Thymus (tissue), 11 donors: ENCODE measurements at regions not wholly inside any gene's neighbourhood (a gene's known extent, or its start where the extent isn't known, plus 50 kb on each side); places are given as distances from the start of the nearest gene placed in this dataset.

Experiments
- DNase-seq, 9 donors: peaks; one replicate each; pipeline ENCODE4 v3.0.0-alpha.2; 2013; ENCODE audit warnings: low spot score in 9 of 9, low read depth in 6 of 9, missing footprints in 1 of 9
- H3K27ac ChIP-seq, 2 donors: one replicate each; pipeline ENCODE4 v1.5.1; 2013; ENCODE audit warnings: control low read depth in 1 of 2, low read depth in 1 of 2, low read length in 1 of 2, mild to moderate bottlenecking in 1 of 2, moderate library complexity in 1 of 2
- H3K27me3 ChIP-seq, 2 donors: one replicate each; pipeline ENCODE4 v1.5.1; 2013; ENCODE audit warnings: low read length in 1 of 2; ENCODE audit not compliant: control insufficient read depth in 2 of 2, insufficient read depth in 1 of 2
- H3K36me3 ChIP-seq, 2 donors: one replicate each; pipeline ENCODE4 v1.5.1; 2013; ENCODE audit warnings: low read length in 1 of 2, mild to moderate bottlenecking in 1 of 2, moderate library complexity in 1 of 2; ENCODE audit not compliant: control insufficient read depth in 2 of 2, insufficient read depth in 2 of 2
- H3K4me1 ChIP-seq, 2 donors: one replicate each; pipeline ENCODE4 v1.5.1; 2013; ENCODE audit warnings: low read length in 2 of 2; ENCODE audit not compliant: control insufficient read depth in 2 of 2, insufficient read depth in 2 of 2
- H3K4me3 ChIP-seq, 2 donors: one replicate each; pipeline ENCODE4 v1.5.1; 2013; ENCODE audit warnings: low read length in 2 of 2, control low read depth in 1 of 2, mild to moderate bottlenecking in 1 of 2
- H3K9me3 ChIP-seq, 2 donors: one replicate each; pipeline ENCODE4 v1.5.1; 2013; ENCODE audit warnings: low read length in 1 of 2, mild to moderate bottlenecking in 1 of 2; ENCODE audit not compliant: control insufficient read depth in 2 of 2, insufficient read depth in 1 of 2
- WGBS: extraction: QIAGEN DNeasy Blood & Tissue Kit; methylation state at CpG from one replicate; pipeline ENCODE4 v1.1.7; 2013; 5-methylcytosine and 5-hydroxymethylcytosine counted together
- donor health status: healthy.

DNA sequence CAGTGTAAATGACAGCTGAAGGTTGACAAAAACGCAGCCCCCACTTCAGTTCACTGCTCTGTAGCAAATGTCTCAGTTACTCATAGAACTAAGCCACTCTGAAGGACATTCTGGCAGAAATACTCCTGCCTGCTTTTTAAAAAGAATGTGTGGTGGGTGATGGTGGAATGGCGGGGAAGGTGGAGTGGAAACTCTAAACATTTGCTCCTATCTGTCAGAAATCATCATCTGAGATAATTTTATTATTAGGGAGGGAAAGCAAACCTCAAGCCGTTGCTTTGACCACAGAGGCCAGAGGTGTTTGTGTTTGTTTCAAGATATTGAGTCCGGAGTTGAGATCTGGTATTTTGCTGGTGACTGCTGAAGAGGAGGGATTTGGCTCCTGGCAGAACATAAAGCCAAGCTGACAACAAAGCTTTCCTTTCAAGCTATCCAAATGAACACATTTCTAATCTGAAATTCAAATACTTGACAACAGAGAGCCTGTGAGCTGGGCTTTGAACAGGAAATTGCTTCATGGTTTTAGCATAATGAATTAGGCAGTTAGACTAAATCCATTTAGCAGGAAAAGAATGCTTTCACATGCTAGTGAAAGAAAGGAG lies 362.7 kb downstream of the CSNK1G3 start:
- no peak for DNase-seq
- WGBS = 86% methylated on average over 4 of the region's 4 CpGs
- H3K9me3 ChIP-seq = no peaks in the 10 kb centered on the region
- H3K4me1 ChIP-seq = peaks cover 0 to 13% of the 10 kb centered on the region in 2 donors
- no peaks in the 10 kb centered on the region for H3K27me3 ChIP-seq
- H3K4me3 ChIP-seq = no peak overlapping the region
- no peaks in the 10 kb centered on the region for H3K36me3 ChIP-seq
- H3K27ac ChIP-seq = peak overlapping the region in 1 of 2 donors; percentile 27

DNA sequence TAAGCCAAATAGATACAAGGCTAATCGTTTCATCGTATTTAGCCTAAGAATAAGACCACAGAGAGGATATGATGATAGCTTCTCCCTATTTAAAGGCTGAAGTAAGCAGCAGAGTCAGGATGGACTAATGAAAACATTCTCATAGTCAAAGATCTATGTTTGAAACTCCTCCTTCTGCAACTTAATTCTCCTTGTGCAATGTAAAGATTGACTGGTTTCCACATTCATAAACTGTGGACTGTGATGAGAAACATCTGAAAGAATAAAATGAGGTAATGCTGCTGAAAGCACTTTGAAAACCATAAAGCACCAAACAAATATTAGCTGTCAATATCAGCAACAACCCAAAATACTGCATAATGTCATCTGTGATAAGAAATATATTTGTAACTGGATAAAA lies 361.9 kb downstream of the CSNK1G3 start:
- DNase-seq = no peak
- Histone ChIP-seq H3K27ac (no peak overlapping the region), H3K9me3 (no peaks in the 10 kb centered on the region), H3K4me1 (peaks cover 0 to 13% of the 10 kb centered on the region in 2 donors), H3K4me3 (no peak overlapping the region), H3K36me3 (no peaks in the 10 kb centered on the region), H3K27me3 (no peaks in the 10 kb centered on the region)
- 95% methylated on average over 2 of the region's 2 CpGs for WGBS

DNA sequence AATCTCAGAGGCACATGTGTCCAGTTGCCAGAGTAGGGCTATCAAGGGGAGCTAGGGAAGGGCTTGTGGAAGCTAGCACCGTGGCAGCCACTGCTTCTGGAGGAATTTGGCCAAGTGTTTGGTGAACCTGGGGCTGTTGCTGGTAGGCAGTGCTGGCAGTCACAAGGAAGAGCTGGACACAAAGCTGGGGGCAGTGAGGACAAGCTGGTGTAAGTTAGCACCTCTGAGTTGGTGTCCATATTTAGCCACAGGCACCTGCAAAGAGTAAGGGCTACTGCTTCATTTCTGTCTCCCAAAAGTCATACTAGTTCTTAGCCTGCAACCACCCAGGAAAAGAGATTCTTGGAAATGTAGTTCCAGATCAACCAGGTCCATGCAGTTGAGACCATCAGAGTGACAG lies 359.4 kb downstream of the CSNK1G3 start:
- Histone ChIP-seq H3K4me3 (no peak overlapping the region), H3K4me1 (peaks cover 0 to 13% of the 10 kb centered on the region in 2 donors), H3K9me3 (no peaks in the 10 kb centered on the region), H3K27me3 (no peaks in the 10 kb centered on the region), H3K36me3 (no peaks in the 10 kb centered on the region), H3K27ac (no peak overlapping the region)
- 90% methylated on average over 1 of the region's 1 CpG for WGBS
- DNase-seq = no peak

DNA sequence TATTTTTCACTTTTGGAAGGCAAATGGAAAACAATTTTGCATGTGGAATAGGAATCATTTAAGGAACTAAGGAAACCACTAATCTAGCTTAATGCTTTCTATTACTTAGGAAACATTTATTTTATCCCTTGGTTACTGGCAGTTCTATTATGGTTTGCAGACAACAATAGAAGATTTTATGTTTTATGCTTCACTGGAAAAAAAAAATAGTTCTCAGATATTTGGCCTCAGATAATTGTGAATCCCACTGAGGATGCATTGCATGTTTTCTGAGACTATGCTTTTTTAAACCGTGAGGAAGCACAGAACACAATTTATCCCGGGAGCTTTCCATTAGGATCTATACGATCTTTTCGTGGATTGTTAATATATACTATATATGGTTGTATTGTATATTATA lies 356.9 kb downstream of the CSNK1G3 start:
- no peak overlapping the region for H3K27ac ChIP-seq
- 96% methylated on average over 4 of the region's 4 CpGs for WGBS
- no peak overlapping the region for H3K4me3 ChIP-seq

DNA sequence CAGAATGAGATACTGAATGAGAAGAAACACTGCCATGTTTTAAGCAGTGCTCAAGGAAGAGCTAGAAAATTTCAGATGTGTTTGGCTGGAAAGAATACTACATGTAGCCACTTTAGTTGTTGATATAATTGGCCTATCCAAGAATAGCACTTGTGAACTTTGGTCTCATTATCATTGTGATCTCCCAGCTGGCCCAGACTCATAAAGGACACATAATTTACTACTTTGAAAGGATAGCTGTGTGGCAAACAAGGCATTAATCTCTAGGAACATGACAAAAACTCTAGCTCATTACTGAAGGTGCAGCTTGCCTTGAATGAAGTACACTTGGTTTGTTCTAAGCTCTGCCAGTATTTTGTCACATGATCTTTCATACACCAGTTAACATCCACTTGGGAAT lies 356.3 kb downstream of the CSNK1G3 start:
- no peaks in the 10 kb centered on the region for H3K36me3 ChIP-seq
- DNase-seq = no peak
- H3K4me3 ChIP-seq = no peak overlapping the region
- no peaks in the 10 kb centered on the region for H3K9me3 ChIP-seq
- no peak overlapping the region for H3K27ac ChIP-seq
- H3K4me1 ChIP-seq = no peaks in the 10 kb centered on the region
- H3K27me3 ChIP-seq = no peaks in the 10 kb centered on the region

More for the DNA sequence above, 356.9 kb downstream of the CSNK1G3 start:
- Histone ChIP-seq H3K36me3 (no peaks in the 10 kb centered on the region), H3K9me3 (no peaks in the 10 kb centered on the region), H3K4me1 (no peaks in the 10 kb centered on the region), H3K27me3 (no peaks in the 10 kb centered on the region)
- no peak for DNase-seq

DNA sequence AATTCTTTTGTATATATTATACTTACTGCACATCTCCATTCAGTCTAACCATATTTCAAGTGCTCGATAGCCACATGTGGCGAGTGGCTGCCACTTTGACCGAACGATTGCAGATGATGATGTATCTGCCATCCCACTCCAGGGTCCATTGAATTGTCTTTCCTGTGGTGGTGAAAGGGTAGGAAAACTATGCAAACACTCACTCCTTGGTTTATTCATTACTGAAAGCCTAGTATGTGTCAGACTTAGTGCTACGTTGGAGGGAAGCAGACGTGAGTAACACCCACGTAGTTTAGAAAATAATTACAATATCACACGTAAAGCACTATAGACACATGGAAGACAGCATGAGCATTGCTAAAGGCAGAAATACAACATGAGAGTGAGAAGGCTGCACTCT lies 353.7 kb downstream of the CSNK1G3 start:
- Histone ChIP-seq H3K9me3 (no peaks in the 10 kb centered on the region), H3K36me3 (no peaks in the 10 kb centered on the region), H3K4me1 (no peaks in the 10 kb centered on the region), H3K4me3 (no peak overlapping the region), H3K27ac (no peak overlapping the region), H3K27me3 (no peaks in the 10 kb centered on the region)
- DNase-seq = no peak
- 98% methylated on average over 8 of the region's 8 CpGs for WGBS

DNA sequence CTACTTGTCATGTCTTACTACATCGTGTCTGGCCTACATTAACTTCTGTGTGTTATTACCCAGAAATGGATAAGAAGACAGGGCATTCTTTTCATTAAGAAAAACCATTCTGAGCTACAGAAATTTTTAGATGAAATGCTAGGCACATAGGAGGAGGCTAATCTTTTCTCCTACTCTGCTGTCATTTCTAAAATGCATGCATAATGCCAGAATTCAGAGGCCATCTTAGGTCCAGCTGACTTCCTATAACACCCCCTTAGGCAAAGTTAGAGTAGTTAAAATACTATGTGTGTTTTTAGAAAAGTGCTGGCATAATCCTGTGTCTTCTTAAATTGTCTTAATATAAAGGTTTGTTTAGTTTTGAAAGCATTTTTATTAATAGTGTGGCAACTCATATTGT lies 352.6 kb downstream of the CSNK1G3 start:
- no peak for DNase-seq
- no peak overlapping the region for H3K27ac ChIP-seq
- H3K4me3 ChIP-seq = no peak overlapping the region
- H3K4me1 ChIP-seq = no peaks in the 10 kb centered on the region
- H3K9me3 ChIP-seq = no peaks in the 10 kb centered on the region
- WGBS = 99% methylated on average over 1 of the region's 1 CpG
- no peaks in the 10 kb centered on the region for H3K27me3 ChIP-seq
- H3K36me3 ChIP-seq = no peaks in the 10 kb centered on the region

DNA sequence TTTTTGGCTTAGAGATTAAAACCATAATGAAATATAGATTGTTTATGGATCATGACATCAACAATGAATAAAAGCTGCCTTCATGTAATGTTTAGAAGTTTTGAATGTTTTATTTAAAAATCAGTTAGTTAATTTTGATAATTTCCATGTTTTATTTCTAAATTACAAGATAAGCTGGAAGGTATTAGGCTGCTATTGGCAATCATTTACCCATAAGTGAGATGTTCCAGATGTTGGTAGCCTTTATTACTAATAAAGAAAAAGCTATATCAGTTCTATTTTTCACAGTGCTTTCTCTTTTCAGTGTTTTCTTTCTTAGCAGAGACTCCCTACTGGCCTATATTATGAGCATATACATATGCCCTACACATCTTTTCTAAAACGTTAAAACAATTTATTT lies 347.0 kb downstream of the CSNK1G3 start:
- Histone ChIP-seq H3K27ac (no peak overlapping the region), H3K4me3 (no peak overlapping the region), H3K9me3 (no peaks in the 10 kb centered on the region), H3K27me3 (no peaks in the 10 kb centered on the region), H3K4me1 (no peaks in the 10 kb centered on the region), H3K36me3 (no peaks in the 10 kb centered on the region)
- 92% methylated on average over 1 of the region's 1 CpG for WGBS
- no peak for DNase-seq

DNA sequence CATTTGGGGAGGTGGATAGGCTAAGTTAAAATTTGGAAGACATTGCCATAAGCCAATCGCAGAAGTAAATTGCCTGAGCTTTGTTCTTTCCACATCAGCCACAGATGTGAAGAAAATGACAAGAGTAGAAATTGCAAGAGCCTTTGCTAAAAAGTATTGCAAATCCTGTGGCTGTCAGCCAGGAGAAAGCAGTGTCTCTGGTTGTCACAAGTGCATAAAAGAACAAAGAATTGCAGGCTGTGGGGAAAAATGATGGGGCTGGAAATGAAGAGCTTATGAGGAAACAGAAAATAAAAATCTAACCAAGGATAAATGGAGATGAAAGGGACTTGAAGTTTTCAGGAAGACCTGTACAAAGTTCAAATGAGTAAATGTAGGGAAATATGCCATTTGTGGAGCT lies 344.8 kb downstream of the CSNK1G3 start:
- H3K27ac ChIP-seq = no peak overlapping the region
- DNase-seq = no peak
- no peaks in the 10 kb centered on the region for H3K36me3 ChIP-seq
- H3K4me3 ChIP-seq = no peak overlapping the region
- WGBS = 92% methylated on average over 1 of the region's 1 CpG
- H3K27me3 ChIP-seq = no peaks in the 10 kb centered on the region
- no peaks in the 10 kb centered on the region for H3K9me3 ChIP-seq
- no peaks in the 10 kb centered on the region for H3K4me1 ChIP-seq

DNA sequence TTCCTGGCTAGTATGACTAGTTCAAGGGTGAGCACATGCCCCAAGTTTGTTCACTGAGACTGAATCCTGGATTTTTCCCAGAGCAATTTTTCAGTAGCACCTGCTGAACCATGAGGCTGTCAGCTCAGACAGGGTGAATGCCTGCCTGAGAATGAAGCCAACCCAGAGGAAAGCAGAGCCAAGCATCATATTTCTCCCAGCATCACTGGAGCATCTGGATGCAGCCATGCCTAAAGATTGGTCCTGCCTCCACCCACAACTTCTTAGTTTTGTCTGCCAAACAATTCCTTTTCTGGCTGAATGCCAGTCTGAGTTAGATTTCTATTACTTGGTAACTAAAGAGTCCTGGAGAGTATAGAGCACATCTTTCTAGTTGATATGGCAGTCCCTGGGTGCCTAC lies 343.6 kb downstream of the CSNK1G3 start:
- H3K27ac ChIP-seq = no peak overlapping the region
- H3K9me3 ChIP-seq = no peaks in the 10 kb centered on the region
- H3K27me3 ChIP-seq = no peaks in the 10 kb centered on the region
- no peak overlapping the region for H3K4me3 ChIP-seq
- peak in 1 of 9 donors; percentile 30 for DNase-seq
- no peaks in the 10 kb centered on the region for H3K36me3 ChIP-seq
- H3K4me1 ChIP-seq = no peaks in the 10 kb centered on the region
